ENCODE measurements at regions not wholly inside any gene's neighbourhood (a gene's known extent, or its start where the extent isn't known, plus 50 kb on each side); places are given as distances from the start of the nearest gene placed in this dataset.
A peak's percentile ranks its signal among the peaks of the same experiment; 100 is the strongest.
"Not testable (repeated sequence)": the region's sequence is repeated elsewhere in the genome, so short reads cannot be mapped to it uniquely, and the experiment has no call there.

DNA sequence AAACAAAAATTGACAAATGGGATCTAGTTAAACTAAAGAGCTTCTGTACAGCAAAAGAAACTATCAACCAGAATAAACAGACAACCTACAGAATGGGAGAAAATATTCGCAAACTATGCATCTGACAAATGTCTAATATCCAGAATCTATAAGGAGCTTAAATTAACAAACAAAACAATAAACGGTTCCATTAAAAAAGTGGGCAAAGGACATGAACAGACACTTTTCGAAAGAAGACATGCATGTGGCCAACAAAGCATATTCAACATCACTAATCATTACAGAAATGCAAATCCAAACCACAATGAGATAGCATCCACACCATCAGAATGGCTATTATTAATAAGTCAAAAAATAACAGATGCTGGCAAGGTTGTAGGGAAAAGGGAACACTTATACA is 50.5 kb upstream of the MED13L start:
- not testable (repeated sequence) for H3K27me3 ChIP-seq (replicated peaks; ENCODE audit: control insufficient read depth, insufficient read depth, low read length); H3K4me3 ChIP-seq (ENCODE audit: low read length); DNase-seq (ENCODE audit: low read depth); H3K4me1 ChIP-seq (ENCODE audit: control insufficient read depth, insufficient read depth, low read length); H3K9me3 ChIP-seq (ENCODE audit: control insufficient read depth, low read length); H3K36me3 ChIP-seq (ENCODE audit: control insufficient read depth, insufficient read depth, low read length, severe bottlenecking); H3K9ac ChIP-seq (ENCODE audit: low read length)

DNA sequence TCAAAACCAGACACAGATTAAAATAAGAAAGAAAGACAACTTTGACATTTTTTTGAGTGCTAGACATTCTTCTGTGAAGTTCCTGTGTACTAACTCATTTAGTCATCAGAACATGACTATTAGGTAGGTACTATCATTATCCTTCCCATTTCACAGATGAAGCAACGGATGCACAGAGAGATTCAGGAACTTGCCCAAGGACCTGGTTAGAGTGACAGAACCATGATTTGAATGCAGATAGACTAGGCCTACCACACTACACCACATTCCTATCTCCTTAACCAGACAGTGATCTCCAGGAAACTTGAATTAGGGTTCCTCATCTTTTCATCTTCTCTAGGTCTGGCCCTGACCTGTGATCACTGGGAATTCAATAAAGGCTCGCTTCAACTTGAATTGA is 54.4 kb upstream of the MED13L start:
- H3K4me1 ChIP-seq (ENCODE audit: control insufficient read depth, insufficient read depth, low read length): no peaks in the 10 kb centered on the region
- no peaks in the 10 kb centered on the region for H3K27me3 ChIP-seq (replicated peaks; ENCODE audit: control insufficient read depth, insufficient read depth, low read length)
- H3K9me3 ChIP-seq (ENCODE audit: control insufficient read depth, low read length): no peaks in the 10 kb centered on the region
- no peaks in the 10 kb centered on the region for H3K36me3 ChIP-seq (ENCODE audit: control insufficient read depth, insufficient read depth, low read length, severe bottlenecking)
- H3K9ac ChIP-seq (ENCODE audit: low read length): no peak overlapping the region
- no peak for DNase-seq (ENCODE audit: low read depth)
- H3K4me3 ChIP-seq (ENCODE audit: low read length): no peak overlapping the region

DNA sequence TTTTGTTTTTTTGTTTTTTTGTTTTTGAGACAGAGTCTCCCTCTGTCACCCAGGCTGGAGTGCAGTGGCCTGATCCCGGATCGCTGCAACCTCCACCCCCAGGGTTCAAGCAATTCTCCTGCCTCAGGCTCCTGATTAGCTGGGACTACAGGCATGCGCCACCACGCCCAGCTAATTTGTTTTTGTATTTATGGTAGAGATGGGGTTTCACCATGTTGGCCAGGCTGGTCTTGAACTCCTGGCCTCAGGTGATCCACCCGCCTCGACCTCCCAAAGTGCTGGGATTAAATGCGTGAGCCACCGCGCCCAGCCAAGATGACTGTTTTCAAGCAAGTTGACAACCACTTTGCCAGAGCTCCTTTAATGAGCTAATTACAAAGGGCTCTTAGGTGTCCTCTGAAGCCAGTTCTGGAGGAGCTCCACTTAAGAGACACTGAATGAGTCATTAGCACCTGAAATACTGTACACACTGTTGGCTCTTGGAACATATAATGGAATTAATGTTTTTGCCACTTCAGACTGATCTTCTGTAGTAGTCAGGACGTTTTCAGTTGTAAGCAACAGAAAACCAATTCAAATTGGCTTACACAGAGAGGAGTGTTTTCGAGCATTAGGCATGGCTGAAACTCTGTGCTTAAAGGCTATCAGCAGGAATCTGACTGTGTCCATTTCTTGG is 55.4 kb upstream of the MED13L start:
- Histone ChIP-seq H3K27me3 (replicated peaks; ENCODE audit: control insufficient read depth, insufficient read depth, low read length) (no peaks in the 10 kb centered on the region), H3K36me3 (ENCODE audit: control insufficient read depth, insufficient read depth, low read length, severe bottlenecking) (no peaks in the 10 kb centered on the region), H3K4me3 (ENCODE audit: low read length) (no peak overlapping the region), H3K9ac (ENCODE audit: low read length) (no peak overlapping the region), H3K9me3 (ENCODE audit: control insufficient read depth, low read length) (no peaks in the 10 kb centered on the region), H3K4me1 (ENCODE audit: control insufficient read depth, insufficient read depth, low read length) (no peaks in the 10 kb centered on the region)
- no peak for DNase-seq (ENCODE audit: low read depth)

DNA sequence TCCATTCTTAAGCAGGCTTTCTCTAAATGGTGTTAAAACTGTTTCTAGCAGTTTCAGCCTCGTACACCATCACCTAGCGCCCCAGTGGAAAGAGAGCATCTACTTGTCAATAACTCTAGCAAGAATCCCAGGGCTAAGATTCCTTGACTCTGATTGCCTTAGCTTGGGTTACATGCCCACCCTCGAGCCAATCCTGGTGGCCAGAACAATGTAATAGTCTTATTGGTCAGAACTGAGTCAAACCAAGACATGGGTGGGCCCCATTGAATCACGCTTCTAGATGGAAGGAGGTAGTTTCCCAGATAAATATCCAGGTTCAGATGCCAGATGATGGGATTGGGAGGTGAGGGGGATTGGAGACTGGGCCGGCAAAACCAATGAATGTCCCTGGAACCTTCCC is 55.9 kb upstream of the MED13L start:
- no peaks in the 10 kb centered on the region for H3K27me3 ChIP-seq (replicated peaks; ENCODE audit: control insufficient read depth, insufficient read depth, low read length)
- no peak for DNase-seq (ENCODE audit: low read depth)
- no peaks in the 10 kb centered on the region for H3K4me1 ChIP-seq (ENCODE audit: control insufficient read depth, insufficient read depth, low read length)
- no peak overlapping the region for H3K9ac ChIP-seq (ENCODE audit: low read length)
- no peaks in the 10 kb centered on the region for H3K36me3 ChIP-seq (ENCODE audit: control insufficient read depth, insufficient read depth, low read length, severe bottlenecking)
- no peak overlapping the region for H3K4me3 ChIP-seq (ENCODE audit: low read length)
- no peaks in the 10 kb centered on the region for H3K9me3 ChIP-seq (ENCODE audit: control insufficient read depth, low read length)

DNA sequence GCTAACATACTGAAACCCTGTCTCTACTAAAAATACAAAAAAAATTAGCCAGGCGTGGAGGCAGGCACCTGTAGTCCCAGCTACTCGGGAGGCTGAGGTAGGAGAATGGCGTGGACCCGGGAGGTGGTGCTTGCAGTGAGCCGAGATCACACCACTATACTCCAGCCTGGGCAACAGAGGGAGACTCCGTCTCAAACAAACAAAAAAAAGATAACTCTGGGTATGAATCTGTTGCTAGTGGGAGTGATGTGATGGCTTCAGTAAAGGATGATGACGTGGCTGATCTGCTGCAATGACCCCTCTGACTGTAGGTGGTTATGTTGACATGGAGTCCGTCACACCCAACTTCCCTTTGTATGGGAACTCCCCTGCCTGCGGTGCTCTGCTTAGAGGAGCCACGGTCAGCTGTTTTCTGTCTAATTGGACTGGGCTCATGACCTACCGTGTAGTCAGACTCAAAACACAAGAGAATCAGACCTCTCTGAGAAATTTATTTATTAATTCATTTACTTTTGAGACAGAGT is 59.1 kb upstream of the MED13L start:
- no peaks in the 10 kb centered on the region for H3K27me3 ChIP-seq (replicated peaks; ENCODE audit: control insufficient read depth, insufficient read depth, low read length)
- H3K9ac ChIP-seq (ENCODE audit: low read length): no peak overlapping the region
- no peaks in the 10 kb centered on the region for H3K9me3 ChIP-seq (ENCODE audit: control insufficient read depth, low read length)
- H3K4me1 ChIP-seq (ENCODE audit: control insufficient read depth, insufficient read depth, low read length): peaks cover 4% of the 10 kb centered on the region
- no peak for DNase-seq (ENCODE audit: low read depth)
- H3K4me3 ChIP-seq (ENCODE audit: low read length): no peak overlapping the region
- no peaks in the 10 kb centered on the region for H3K36me3 ChIP-seq (ENCODE audit: control insufficient read depth, insufficient read depth, low read length, severe bottlenecking)

DNA sequence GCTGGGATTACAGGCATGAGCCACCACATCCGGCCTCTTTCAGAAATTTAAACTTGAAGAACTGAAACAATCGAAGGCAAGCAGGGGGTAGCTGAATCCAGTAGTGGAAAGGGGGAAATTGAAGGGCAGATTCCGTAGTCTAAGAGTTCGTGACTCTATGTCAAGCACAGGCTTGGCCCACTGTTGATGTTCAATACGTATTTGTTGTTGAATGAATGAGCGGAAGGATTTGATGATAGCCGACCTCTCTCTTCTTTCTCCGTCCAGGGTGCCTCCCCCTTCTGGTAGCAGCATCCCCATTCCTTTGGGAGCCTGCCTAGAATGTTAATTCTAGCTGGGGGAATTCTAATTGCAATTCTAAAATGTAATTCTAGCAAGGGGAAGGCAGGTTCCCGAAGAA is 59.8 kb upstream of the MED13L start:
- no peaks in the 10 kb centered on the region for H3K27me3 ChIP-seq (replicated peaks; ENCODE audit: control insufficient read depth, insufficient read depth, low read length)
- peaks cover 4% of the 10 kb centered on the region for H3K4me1 ChIP-seq (ENCODE audit: control insufficient read depth, insufficient read depth, low read length)
- H3K36me3 ChIP-seq (ENCODE audit: control insufficient read depth, insufficient read depth, low read length, severe bottlenecking): no peaks in the 10 kb centered on the region
- H3K9ac ChIP-seq (ENCODE audit: low read length): no peak overlapping the region
- no peak overlapping the region for H3K4me3 ChIP-seq (ENCODE audit: low read length)
- no peak for DNase-seq (ENCODE audit: low read depth)
- no peaks in the 10 kb centered on the region for H3K9me3 ChIP-seq (ENCODE audit: control insufficient read depth, low read length)

DNA sequence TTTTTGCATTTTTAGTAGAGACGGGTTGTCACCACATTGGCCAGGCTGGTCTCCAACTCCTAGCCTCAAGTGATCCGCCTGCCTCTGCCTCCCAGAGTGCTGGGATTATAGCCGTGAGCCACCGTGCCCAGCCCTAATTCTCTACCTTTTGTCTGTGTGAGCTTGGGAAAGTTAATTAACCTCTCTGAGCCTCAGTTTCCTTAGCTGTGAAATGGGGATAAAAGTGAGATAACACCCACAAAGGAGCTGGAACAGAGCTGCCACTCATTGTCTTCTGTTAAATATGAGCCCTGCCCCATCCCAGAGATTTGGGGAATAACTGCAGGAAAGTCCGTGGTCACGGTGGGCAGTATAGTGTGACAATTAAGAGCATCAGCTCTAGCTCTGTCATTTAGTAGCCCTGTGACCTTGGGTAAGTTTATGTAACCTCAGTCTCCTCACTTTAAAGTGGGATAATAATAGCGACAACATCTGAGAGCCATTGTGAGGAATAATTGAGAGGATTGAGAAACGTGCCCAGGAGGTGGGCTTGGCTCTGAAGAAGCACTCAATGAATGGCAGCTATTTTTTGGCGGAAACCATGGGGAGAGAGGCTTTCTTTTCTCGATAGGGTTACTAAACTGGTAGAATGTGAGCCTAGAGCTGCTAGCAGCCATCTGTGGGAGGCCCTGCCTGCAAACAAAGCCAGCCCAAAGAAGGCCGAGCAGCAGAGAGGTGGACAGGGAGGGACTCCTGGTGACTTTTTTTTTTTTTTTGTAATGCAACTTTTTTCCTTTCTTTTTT is 60.8 kb upstream of the MED13L start:
- no peaks in the 10 kb centered on the region for H3K9me3 ChIP-seq (ENCODE audit: control insufficient read depth, low read length)
- peaks cover 4% of the 10 kb centered on the region for H3K4me1 ChIP-seq (ENCODE audit: control insufficient read depth, insufficient read depth, low read length)
- no peak for DNase-seq (ENCODE audit: low read depth)
- no peaks in the 10 kb centered on the region for H3K36me3 ChIP-seq (ENCODE audit: control insufficient read depth, insufficient read depth, low read length, severe bottlenecking)
- no peaks in the 10 kb centered on the region for H3K27me3 ChIP-seq (replicated peaks; ENCODE audit: control insufficient read depth, insufficient read depth, low read length)
- no peak overlapping the region for H3K4me3 ChIP-seq (ENCODE audit: low read length)
- H3K9ac ChIP-seq (ENCODE audit: low read length): no peak overlapping the region

DNA sequence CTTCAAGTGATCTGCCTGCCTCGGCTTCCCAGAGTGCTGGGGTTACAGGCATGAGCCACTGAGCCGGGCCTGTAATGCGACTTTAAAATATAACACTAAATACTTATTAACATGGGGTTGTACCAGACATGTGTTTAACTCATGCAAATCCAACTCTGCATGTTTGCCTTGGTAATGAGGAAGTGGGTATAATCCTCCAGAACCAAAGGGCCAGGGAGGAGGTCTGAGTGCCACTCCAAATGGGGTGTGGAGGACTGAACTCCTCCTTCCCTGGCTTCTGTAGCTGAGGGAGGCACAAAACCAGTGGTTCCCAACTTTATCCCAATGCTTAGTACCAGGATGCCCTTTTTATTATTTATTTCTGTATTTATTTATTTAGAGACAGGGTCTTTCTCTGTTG is 61.6 kb upstream of the MED13L start:
- DNase-seq (ENCODE audit: low read depth): no peak
- Histone ChIP-seq H3K9ac (ENCODE audit: low read length) (no peak overlapping the region), H3K4me3 (ENCODE audit: low read length) (no peak overlapping the region), H3K4me1 (ENCODE audit: control insufficient read depth, insufficient read depth, low read length) (peaks cover 4% of the 10 kb centered on the region), H3K36me3 (ENCODE audit: control insufficient read depth, insufficient read depth, low read length, severe bottlenecking) (no peaks in the 10 kb centered on the region), H3K27me3 (replicated peaks; ENCODE audit: control insufficient read depth, insufficient read depth, low read length) (no peaks in the 10 kb centered on the region), H3K9me3 (ENCODE audit: control insufficient read depth, low read length) (peaks cover 5% of the 10 kb centered on the region)

DNA sequence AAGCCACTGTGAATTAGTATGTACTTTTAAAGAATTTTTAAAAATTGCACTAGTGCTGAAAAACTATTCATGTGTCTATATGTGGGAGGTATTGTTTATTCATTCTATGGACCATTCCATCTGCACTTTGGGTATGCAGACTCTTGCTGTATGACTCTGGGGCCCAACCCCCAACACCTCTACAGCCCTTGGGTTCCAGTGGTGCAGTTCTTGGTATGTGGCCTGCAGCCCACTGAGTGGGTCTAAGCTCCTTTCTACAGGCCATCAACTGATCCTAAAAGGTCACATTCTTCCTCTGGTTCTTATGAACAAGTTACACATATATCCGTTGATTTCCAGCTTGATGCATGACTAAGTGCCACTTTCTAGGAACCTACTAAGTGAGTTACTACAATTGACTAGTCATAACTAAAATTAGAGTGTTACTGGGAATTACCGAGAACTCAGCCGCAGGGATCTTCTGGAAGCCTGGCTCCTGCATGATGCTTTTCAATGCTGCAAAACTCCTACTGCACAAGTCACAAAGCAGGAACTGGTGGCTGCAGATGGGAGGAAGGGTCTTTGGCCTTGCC is 62.4 kb upstream of the MED13L start:
- H3K9ac ChIP-seq (ENCODE audit: low read length): no peak overlapping the region
- H3K36me3 ChIP-seq (ENCODE audit: control insufficient read depth, insufficient read depth, low read length, severe bottlenecking): no peaks in the 10 kb centered on the region
- H3K9me3 ChIP-seq (ENCODE audit: control insufficient read depth, low read length): peaks cover 5% of the 10 kb centered on the region
- no peak overlapping the region for H3K4me3 ChIP-seq (ENCODE audit: low read length)
- DNase-seq (ENCODE audit: low read depth): no peak
- no peaks in the 10 kb centered on the region for H3K27me3 ChIP-seq (replicated peaks; ENCODE audit: control insufficient read depth, insufficient read depth, low read length)
- H3K4me1 ChIP-seq (ENCODE audit: control insufficient read depth, insufficient read depth, low read length): peaks cover 4% of the 10 kb centered on the region

DNA sequence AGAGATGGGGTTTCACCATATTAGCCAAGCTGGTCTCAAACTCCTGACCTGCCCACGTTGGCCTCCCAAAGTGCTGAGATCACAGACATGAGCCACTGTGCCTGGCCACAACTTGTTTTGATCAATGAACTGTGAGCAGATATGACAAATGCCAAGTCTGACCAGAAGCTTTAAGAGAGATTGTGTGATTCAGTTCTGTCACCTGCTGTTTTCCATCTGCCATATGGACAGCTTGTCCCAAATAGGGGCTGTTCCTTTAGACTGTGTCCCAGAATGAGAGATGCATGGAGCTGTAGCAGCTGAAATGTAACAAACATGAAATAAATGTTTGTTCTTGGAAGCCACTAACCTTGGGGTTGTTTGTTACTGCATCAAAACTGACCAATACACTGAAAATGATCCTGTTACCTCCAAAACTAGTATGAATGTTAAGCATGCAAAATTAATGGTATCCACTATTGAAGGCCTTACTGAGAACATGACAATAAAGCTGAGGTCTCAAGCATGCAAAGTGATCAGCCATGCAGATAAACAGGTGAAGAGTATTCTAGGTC is 65.9 kb upstream of the MED13L start:
- Histone ChIP-seq H3K36me3 (ENCODE audit: control insufficient read depth, insufficient read depth, low read length, severe bottlenecking) (no peaks in the 10 kb centered on the region), H3K9ac (ENCODE audit: low read length) (no peak overlapping the region), H3K9me3 (ENCODE audit: control insufficient read depth, low read length) (peaks cover 5% of the 10 kb centered on the region), H3K27me3 (replicated peaks; ENCODE audit: control insufficient read depth, insufficient read depth, low read length) (no peaks in the 10 kb centered on the region), H3K4me3 (ENCODE audit: low read length) (no peak overlapping the region), H3K4me1 (ENCODE audit: control insufficient read depth, insufficient read depth, low read length) (peaks cover 17% of the 10 kb centered on the region)
- DNase-seq (ENCODE audit: low read depth): no peak

DNA sequence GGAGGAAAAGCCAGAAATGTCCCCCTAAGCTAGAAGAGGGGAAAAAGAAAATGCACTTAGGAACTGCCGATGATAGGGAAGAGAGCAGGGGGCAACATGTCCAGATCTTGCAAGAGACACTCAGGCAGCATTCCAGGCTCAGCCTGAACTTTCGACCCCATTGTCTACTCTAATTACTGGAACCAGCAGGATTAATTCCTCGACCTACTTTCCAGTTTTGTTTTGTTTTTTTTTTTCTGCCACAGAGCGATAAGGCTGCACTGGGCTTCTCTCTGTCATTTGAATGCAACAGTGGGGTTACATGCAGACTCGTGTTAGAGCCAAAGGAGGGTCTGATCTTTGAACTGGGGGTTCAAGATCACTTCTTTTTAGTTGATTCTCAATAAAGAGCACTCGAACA is 68.7 kb upstream of the MED13L start:
- DNase-seq (ENCODE audit: low read depth): peak; percentile 30
- peaks cover 13% of the 10 kb centered on the region for H3K4me1 ChIP-seq (ENCODE audit: control insufficient read depth, insufficient read depth, low read length)
- H3K9ac ChIP-seq (ENCODE audit: low read length): no peak overlapping the region
- H3K36me3 ChIP-seq (ENCODE audit: control insufficient read depth, insufficient read depth, low read length, severe bottlenecking): no peaks in the 10 kb centered on the region
- peaks cover 5% of the 10 kb centered on the region for H3K9me3 ChIP-seq (ENCODE audit: control insufficient read depth, low read length)
- H3K4me3 ChIP-seq (ENCODE audit: low read length): peak overlapping the region; percentile 22
- H3K27me3 ChIP-seq (replicated peaks; ENCODE audit: control insufficient read depth, insufficient read depth, low read length): no peaks in the 10 kb centered on the region
